ENCODE measurements at regions not wholly inside any gene's neighbourhood (a gene's known extent, or its start where the extent isn't known, plus 50 kb on each side); places are given as distances from the start of the nearest gene placed in this dataset.

GRCh38 chr6:23712756-23713155 is 413.3 kb upstream of the NRSN1 start:
- Histone ChIP-seq H3K4me1 (ENCODE audit: control insufficient read depth, extremely low read depth, insufficient read depth, low read length) (no peaks in the 10 kb centered on the region), H3K36me3 (ENCODE audit: control insufficient read depth, insufficient read depth, low read length) (no peaks in the 10 kb centered on the region), H3K4me3 (replicated peaks in 1 of 4; ENCODE audit: control extremely low read depth in 1 of 4, insufficient read depth in 1 of 4, low read depth in 3 of 4, low read length in 4 of 4) (no peak overlapping the region), H3K27ac (ENCODE audit: insufficient read depth, low read length) (no peak overlapping the region), H3K4me2 (ENCODE audit: extremely low read depth, insufficient read depth, low read length) (no peak overlapping the region), H3K27me3 (ENCODE audit: control insufficient read depth, insufficient read depth, low read length) (no peaks in the 10 kb centered on the region), H3K9ac (ENCODE audit: insufficient read depth, low read length) (no peak overlapping the region), H3K9me3 (ENCODE audit: control insufficient read depth, insufficient read depth, low read depth, low read length) (no peaks in the 10 kb centered on the region), H2AFZ (ENCODE audit: low read length) (no peak overlapping the region), H3K79me2 (ENCODE audit: control insufficient read depth, insufficient read depth, low read length) (no peaks in the 10 kb centered on the region), H4K20me1 (ENCODE audit: control insufficient read depth, extremely low read depth, insufficient read depth, low read length) (no peaks in the 10 kb centered on the region)
- TF ChIP-seq EZH2 (IDR thresholded peaks at IDR 0.05; ENCODE audit: low read length, missing control alignments) (no peak), CTCF (conservative IDR thresholded peaks at IDR 0.05 in 1 of 2, IDR thresholded peaks at IDR 0.05 in 1 of 2; ENCODE audit: low read depth in 1 of 2, low read length in 2 of 2) (no peak)
- no peak for DNase-seq (ENCODE audit: low read depth in 2 of 2)

GRCh38 chr6:23713211-23713610 is 412.8 kb upstream of the NRSN1 start:
- H4K20me1 ChIP-seq (ENCODE audit: control insufficient read depth, extremely low read depth, insufficient read depth, low read length): no peaks in the 10 kb centered on the region
- H3K27me3 ChIP-seq (ENCODE audit: control insufficient read depth, insufficient read depth, low read length): no peaks in the 10 kb centered on the region
- no peak overlapping the region for H3K4me2 ChIP-seq (ENCODE audit: extremely low read depth, insufficient read depth, low read length)
- no peak for DNase-seq (ENCODE audit: low read depth in 2 of 2)
- H3K4me3 ChIP-seq (replicated peaks in 1 of 4; ENCODE audit: control extremely low read depth in 1 of 4, insufficient read depth in 1 of 4, low read depth in 3 of 4, low read length in 4 of 4): no peak overlapping the region
- TF ChIP-seq CTCF (conservative IDR thresholded peaks at IDR 0.05 in 1 of 2, IDR thresholded peaks at IDR 0.05 in 1 of 2; ENCODE audit: low read depth in 1 of 2, low read length in 2 of 2) (no peak), EZH2 (IDR thresholded peaks at IDR 0.05; ENCODE audit: low read length, missing control alignments) (no peak)
- H3K4me1 ChIP-seq (ENCODE audit: control insufficient read depth, extremely low read depth, insufficient read depth, low read length): no peaks in the 10 kb centered on the region
- no peaks in the 10 kb centered on the region for H3K79me2 ChIP-seq (ENCODE audit: control insufficient read depth, insufficient read depth, low read length)
- H3K27ac ChIP-seq (ENCODE audit: insufficient read depth, low read length): no peak overlapping the region
- H3K36me3 ChIP-seq (ENCODE audit: control insufficient read depth, insufficient read depth, low read length): no peaks in the 10 kb centered on the region
- no peaks in the 10 kb centered on the region for H3K9me3 ChIP-seq (ENCODE audit: control insufficient read depth, insufficient read depth, low read depth, low read length)
- H3K9ac ChIP-seq (ENCODE audit: insufficient read depth, low read length): no peak overlapping the region
- no peak overlapping the region for H2AFZ ChIP-seq (ENCODE audit: low read length)

GRCh38 chr6:23728707-23729106 is 397.3 kb upstream of the NRSN1 start:
- Histone ChIP-seq H3K9ac (ENCODE audit: insufficient read depth, low read length) (no peak overlapping the region), H3K4me3 (replicated peaks in 1 of 4; ENCODE audit: control extremely low read depth in 1 of 4, insufficient read depth in 1 of 4, low read depth in 3 of 4, low read length in 4 of 4) (no peak overlapping the region), H2AFZ (ENCODE audit: low read length) (no peak overlapping the region), H3K27me3 (ENCODE audit: control insufficient read depth, insufficient read depth, low read length) (no peaks in the 10 kb centered on the region), H3K36me3 (ENCODE audit: control insufficient read depth, insufficient read depth, low read length) (no peaks in the 10 kb centered on the region), H3K27ac (ENCODE audit: insufficient read depth, low read length) (no peak overlapping the region), H3K4me2 (ENCODE audit: extremely low read depth, insufficient read depth, low read length) (no peak overlapping the region), H4K20me1 (ENCODE audit: control insufficient read depth, extremely low read depth, insufficient read depth, low read length) (no peaks in the 10 kb centered on the region), H3K4me1 (ENCODE audit: control insufficient read depth, extremely low read depth, insufficient read depth, low read length) (no peaks in the 10 kb centered on the region), H3K79me2 (ENCODE audit: control insufficient read depth, insufficient read depth, low read length) (no peaks in the 10 kb centered on the region), H3K9me3 (ENCODE audit: control insufficient read depth, insufficient read depth, low read depth, low read length) (no peaks in the 10 kb centered on the region)
- TF ChIP-seq CTCF (conservative IDR thresholded peaks at IDR 0.05 in 1 of 2, IDR thresholded peaks at IDR 0.05 in 1 of 2; ENCODE audit: low read depth in 1 of 2, low read length in 2 of 2) (no peak), EZH2 (IDR thresholded peaks at IDR 0.05; ENCODE audit: low read length, missing control alignments) (no peak)
- DNase-seq (ENCODE audit: low read depth in 2 of 2): peak in 1 of 2 donors; percentile 2
